ENCODE measurements at regions not wholly inside any gene's neighbourhood (a gene's known extent, or its start where the extent isn't known, plus 50 kb on each side); places are given as distances from the start of the nearest gene placed in this dataset.

DNA sequence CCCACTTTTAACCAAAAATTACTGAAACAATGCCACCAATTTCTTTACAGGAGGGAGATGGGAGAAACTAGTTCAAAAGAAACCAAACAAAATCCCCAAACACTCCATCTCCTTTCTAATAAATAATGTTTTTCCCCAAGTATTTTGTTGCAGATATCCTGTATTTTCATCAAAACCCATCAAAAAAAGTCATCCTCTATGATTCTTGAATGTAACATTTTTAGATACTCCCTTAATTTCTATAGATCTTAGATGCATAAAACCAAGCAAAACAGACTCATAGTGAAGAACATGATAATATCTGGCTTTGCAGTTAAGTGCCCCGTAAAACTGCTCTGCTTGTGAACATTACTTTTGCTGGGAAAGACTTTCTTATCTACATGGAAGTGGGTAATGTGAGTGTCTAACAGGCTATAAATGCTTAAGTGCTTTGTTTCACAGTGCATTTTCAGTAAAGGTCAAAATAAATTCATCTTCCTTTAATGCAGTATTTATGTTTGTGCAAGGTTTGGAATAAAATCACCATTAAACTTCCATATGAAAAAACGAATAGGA, 77.3 kb upstream of the TBCA start:
- no peak for ATAC-seq (replicated peaks in 1 of 2)

DNA sequence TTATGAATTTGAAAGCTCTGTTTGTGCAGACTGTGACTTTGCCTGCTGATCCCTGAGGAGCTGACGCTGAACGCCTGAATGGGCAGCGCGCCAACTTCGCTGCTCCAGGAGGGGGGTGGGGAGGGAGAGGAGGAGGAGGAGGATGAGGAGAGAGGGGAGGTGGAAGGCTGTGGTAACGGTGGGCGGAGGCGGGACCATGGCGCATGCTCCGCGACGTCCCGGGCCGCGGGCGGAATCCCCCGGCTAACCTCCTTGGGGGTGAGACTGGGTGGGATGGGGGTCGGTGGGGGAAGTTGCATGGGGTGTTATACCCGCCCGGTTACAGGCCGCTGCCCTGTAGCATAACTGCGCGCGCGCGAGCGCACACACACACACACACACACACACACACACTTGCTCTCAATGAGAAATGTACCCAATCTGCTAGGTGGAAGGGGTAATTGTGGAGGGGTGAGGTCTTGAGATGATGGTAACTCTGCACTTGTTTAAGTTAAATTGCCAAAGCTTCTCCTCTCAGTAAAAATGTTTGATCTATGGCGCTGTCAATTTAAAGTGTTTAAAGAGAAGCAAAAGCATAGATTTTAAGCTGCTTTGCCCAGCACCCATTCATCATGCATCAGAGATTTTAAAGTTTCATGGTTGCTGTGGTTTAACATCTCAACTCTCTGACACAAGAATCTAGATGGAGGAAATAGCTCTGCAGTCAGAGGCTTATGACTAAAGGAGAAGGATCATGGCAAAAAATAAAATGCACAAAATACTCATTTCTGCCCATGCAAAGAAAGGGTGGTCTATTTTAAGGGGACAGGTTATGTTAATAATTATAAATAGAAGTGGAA, 76.6 kb upstream of the TBCA start:
- H3K4me1 Mint-ChIP-seq (ENCODE audit: low read depth), result peaks cover 24% of the 10 kb centered on the region
- H3K27ac Mint-ChIP-seq, result peak overlapping the region; percentile 40

More for the DNA sequence above, 77.3 kb upstream of the TBCA start:
- no peak for DNase-seq
- H3K4me1 Mint-ChIP-seq (ENCODE audit: low read depth), result peaks cover 24% of the 10 kb centered on the region
- H3K36me3 Mint-ChIP-seq (ENCODE audit: insufficient read depth in 2 of 2), result no peaks in the 10 kb centered on the region
- H3K27ac Mint-ChIP-seq, result no peak overlapping the region
- H3K27me3 Mint-ChIP-seq (ENCODE audit: low read depth), result peaks cover 14% of the 10 kb centered on the region
- peak overlapping the region; percentile 45 to 84 for H3K4me3 Mint-ChIP-seq
- no peaks in the 10 kb centered on the region for H3K9me3 Mint-ChIP-seq

DNA sequence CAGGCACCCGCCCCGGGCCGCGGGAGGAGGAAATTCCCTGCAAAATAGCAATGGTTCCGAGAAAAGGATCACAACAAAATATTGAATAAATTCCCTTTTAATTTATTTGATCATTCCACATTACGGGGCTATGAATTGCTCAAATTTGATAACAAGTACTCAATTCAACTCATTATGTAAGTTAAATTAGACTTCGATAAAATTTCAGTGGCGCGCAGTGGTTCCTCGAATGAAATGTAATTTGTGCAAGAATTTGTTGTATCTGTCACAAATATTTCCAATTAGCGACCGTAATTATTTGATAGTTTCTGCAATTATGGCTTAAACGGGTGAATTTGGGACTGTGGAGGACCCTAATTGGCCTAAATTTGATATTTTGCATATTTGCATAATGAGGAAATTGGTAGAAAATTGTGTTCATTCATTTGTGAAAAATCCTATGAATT, 76.0 kb upstream of the TBCA start:
- Mint-ChIP-seq H3K9me3 (no peaks in the 10 kb centered on the region), H3K27me3 (ENCODE audit: low read depth) (peaks cover 14% of the 10 kb centered on the region), H3K27ac (no peak overlapping the region), H3K4me3 (peak overlapping the region; percentile 81 to 84), H3K36me3 (ENCODE audit: insufficient read depth in 2 of 2) (no peaks in the 10 kb centered on the region), H3K4me1 (ENCODE audit: low read depth) (peaks cover 24% of the 10 kb centered on the region)
- DNase-seq, result no peak
- no peak for ATAC-seq (replicated peaks in 1 of 2)

More for the DNA sequence above, 76.6 kb upstream of the TBCA start:
- Mint-ChIP-seq H3K9me3 (no peaks in the 10 kb centered on the region), H3K27me3 (ENCODE audit: low read depth) (peaks cover 14% of the 10 kb centered on the region), H3K4me3 (peak overlapping the region; percentile 81 to 84), H3K36me3 (ENCODE audit: insufficient read depth in 2 of 2) (no peaks in the 10 kb centered on the region)
- peak; percentile 80 to 84 for ATAC-seq (replicated peaks in 1 of 2)
- peak; percentile 36 to 45 for DNase-seq

DNA sequence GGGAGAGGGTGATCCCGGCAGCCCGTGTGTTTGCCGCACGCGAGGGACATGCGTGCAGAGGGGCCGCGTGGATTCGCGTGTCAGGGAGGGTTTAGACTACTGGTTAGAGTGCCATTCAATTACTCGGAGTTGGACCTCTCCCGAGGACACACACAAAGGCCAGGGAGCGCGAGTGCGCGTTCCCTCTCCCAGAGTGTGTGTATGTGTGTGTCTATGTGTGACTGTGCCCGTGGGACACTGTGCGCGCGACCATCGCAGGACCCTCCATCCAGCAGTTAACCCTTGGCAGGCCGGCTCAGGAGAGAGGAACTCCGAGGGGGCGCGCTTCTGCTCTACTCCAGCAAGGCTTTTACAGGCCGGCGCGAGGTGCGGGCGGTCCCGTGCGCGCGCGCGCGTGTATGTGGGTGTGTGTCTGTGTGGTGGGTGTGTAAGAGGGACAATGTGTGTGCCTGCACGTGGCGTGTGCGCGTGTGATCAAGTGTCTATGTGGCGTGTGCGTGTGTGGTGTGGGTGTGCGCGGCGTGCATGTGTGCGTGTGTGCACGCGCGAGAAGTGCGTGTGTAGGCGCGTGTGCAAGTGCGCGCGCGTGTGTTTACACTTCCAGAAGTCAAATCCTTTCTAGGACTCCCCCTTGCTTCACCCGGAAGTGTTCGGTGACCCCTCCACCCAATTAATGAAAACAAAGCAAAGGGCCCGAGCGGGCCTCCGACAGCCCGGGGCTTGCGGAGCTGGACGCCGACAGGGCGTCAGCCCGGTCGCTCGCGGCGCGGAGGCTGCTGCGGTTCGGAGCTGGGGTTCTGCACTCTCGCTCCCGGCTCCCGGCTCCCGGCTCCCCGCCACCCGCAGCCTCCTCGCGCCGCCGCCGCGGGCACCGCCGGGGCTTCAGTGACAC, 75.3 kb upstream of the TBCA start:
- Mint-ChIP-seq H3K4me3 (peak overlapping the region; percentile 81 to 84), H3K36me3 (ENCODE audit: insufficient read depth in 2 of 2) (no peaks in the 10 kb centered on the region), H3K9me3 (no peaks in the 10 kb centered on the region), H3K4me1 (ENCODE audit: low read depth) (peaks cover 24% of the 10 kb centered on the region), H3K27ac (no peak overlapping the region), H3K27me3 (ENCODE audit: low read depth) (peaks cover 14% of the 10 kb centered on the region)
- DNase-seq (peak in 1 of 2 donors; percentile 30), ATAC-seq (replicated peaks in 1 of 2) (peak in 1 of 2 donors; percentile 38)

DNA sequence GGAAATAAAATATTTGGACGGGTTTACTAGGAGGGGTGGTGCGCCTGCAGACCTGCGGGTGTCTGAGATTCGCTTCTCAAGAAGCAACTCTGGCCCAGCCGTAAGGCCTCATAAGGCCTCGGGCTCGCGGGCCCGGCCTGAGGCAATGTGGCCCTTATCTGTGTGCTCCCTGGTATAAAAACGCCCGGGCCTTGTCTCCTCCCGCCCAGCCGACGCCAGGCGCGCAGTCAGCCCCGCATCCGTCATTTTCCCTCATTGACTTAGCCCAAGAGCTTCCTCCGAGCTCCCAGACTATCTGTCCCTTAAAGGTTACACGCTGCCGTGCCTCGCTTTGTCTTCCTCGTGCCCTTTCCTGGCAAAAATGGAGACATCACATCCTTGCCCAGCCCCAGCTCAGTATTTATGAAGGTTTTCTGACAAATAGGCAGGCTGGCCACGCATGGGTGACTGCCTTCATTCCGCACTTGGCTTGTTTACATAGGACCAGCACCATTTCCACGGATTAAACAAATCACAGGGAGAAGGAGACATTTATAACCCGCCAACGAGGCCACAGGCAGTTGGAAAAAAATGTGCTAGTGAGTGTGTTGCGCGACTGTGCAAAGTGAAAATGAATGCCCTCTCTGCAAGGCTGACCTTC, 74.5 kb upstream of the TBCA start:
- DNase-seq (no peak), ATAC-seq (replicated peaks in 1 of 2) (no peak)
- no peaks in the 10 kb centered on the region for H3K9me3 Mint-ChIP-seq
- H3K27ac Mint-ChIP-seq, result no peak overlapping the region
- peaks cover 24% of the 10 kb centered on the region for H3K4me1 Mint-ChIP-seq (ENCODE audit: low read depth)
- peaks cover 11% of the 10 kb centered on the region for H3K27me3 Mint-ChIP-seq (ENCODE audit: low read depth)
- peak overlapping the region; percentile 81 to 84 for H3K4me3 Mint-ChIP-seq
- no peaks in the 10 kb centered on the region for H3K36me3 Mint-ChIP-seq (ENCODE audit: insufficient read depth in 2 of 2)

DNA sequence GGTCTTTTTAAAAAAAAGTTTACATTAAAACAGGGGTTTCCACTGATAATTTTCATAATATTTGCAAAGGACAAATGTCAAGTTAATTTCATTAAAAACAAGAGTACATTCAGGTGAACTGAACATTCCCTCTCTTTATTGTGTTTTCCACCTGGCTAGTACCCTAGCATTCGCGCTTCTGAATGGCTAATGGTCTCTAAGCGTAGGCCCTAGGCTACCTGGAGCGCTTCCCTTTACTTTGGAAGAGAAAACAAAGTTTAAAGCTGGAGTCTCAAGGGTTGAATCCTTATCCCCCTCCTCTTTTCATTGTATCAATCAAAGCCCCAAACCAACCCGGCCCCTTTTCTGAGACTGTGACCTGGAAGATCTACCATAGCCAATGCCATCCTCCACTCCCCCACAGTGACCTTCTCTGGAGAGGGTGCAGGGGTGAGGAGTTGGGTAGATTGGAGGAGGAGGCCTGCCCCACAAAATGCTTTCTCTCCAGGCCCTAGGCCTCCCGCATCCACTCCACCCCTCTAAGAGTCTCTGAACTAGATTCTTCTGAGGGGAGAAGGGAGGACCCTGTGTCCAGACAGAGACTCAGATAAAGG, 73.3 kb upstream of the TBCA start:
- DNase-seq (no peak), ATAC-seq (replicated peaks in 1 of 2) (no peak)
- Mint-ChIP-seq H3K4me1 (ENCODE audit: low read depth) (peaks cover 29% of the 10 kb centered on the region), H3K36me3 (ENCODE audit: insufficient read depth in 2 of 2) (no peaks in the 10 kb centered on the region), H3K9me3 (no peaks in the 10 kb centered on the region), H3K27me3 (ENCODE audit: low read depth) (peaks cover 21% of the 10 kb centered on the region), H3K27ac (no peak overlapping the region), H3K4me3 (no peak overlapping the region)

DNA sequence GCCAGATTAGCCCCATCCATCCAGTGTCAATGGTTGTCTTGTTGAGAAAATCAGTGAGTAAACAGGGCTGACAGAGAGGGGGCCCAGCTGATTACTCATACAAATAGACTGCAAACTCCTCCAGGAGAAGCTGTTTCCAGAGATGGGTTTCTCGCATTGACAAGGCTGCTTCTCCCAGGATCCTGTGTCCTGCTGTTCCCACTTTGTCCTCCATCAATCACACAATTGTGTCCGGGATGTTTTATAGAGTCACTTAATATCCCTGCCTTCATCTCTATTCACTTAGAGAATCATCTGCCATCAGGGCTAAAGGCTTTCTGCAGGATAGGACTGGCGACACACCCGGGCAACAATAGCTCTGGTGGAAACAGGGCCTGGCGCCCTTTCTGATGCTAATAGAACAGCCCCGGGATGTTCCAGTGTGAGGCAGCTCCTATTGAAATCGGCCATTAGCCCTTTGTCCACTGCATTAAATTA, 71.7 kb upstream of the TBCA start:
- no peak for ATAC-seq (replicated peaks in 1 of 2)
- H3K4me3 Mint-ChIP-seq, result no peak overlapping the region
- DNase-seq, result no peak
- peaks cover 20% of the 10 kb centered on the region for H3K4me1 Mint-ChIP-seq (ENCODE audit: low read depth)
- H3K27ac Mint-ChIP-seq, result no peak overlapping the region
- peaks cover 28% of the 10 kb centered on the region for H3K27me3 Mint-ChIP-seq (ENCODE audit: low read depth)
- no peaks in the 10 kb centered on the region for H3K36me3 Mint-ChIP-seq (ENCODE audit: insufficient read depth in 2 of 2)
- H3K9me3 Mint-ChIP-seq, result no peaks in the 10 kb centered on the region

DNA sequence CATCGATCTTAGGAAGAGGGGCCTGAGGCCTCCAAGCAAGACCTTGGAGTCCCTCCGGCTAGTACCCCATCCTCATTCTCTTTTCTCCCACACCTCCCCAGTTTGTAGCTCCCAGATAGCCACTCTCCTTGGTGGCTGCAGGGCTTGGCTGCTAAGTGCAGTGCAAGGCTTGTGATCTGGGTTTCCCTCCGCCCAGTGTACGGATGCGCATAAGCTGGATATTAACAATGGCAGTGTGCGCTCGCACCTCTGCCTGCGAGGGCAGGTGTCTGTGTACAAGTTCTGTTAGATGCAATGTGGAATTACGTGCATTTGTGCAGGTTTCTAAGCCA, 71.0 kb upstream of the TBCA start:
- no peaks in the 10 kb centered on the region for H3K36me3 Mint-ChIP-seq (ENCODE audit: insufficient read depth in 2 of 2)
- H3K4me3 Mint-ChIP-seq, result no peak overlapping the region
- H3K4me1 Mint-ChIP-seq (ENCODE audit: low read depth), result peaks cover 12% of the 10 kb centered on the region
- peaks cover 36% of the 10 kb centered on the region for H3K27me3 Mint-ChIP-seq (ENCODE audit: low read depth)
- H3K27ac Mint-ChIP-seq, result no peak overlapping the region
- DNase-seq, result no peak
- no peaks in the 10 kb centered on the region for H3K9me3 Mint-ChIP-seq
- no peak for ATAC-seq (replicated peaks in 1 of 2)

DNA sequence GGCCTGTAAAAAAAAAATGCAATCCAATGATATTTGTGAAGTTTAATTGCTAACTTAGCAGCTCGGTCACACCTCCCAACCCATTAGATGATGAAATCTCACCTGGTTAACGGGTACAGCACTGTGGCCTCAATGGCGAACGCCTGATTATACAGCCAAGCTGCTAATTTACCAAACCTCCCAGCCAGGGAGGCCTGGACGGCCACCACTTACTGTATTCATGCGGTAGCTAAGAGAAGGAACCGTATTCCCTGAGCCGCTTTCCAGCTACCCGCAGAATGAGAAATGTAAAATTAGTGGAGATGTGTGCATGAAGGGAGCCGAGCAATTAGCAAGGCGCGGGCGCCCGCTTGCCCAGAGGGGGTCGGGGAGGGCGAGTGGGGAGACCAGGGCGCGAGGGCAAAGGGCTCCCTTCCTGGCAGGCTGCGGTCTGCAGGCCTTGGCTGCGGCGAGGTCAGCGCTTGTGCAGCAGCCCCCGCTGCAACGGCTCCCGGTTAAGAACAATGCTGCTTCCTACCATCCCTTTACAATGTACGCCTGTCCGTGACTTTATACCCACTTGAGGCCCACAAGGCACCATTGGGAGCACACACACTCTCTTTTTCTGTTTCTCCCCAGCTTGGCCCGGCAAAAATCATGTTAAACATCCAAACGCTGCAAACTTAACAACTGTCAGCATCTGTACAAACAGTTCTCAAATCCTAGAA, 70.4 kb upstream of the TBCA start:
- H3K27ac Mint-ChIP-seq, result no peak overlapping the region
- peaks cover 41% of the 10 kb centered on the region for H3K27me3 Mint-ChIP-seq (ENCODE audit: low read depth)

DNA sequence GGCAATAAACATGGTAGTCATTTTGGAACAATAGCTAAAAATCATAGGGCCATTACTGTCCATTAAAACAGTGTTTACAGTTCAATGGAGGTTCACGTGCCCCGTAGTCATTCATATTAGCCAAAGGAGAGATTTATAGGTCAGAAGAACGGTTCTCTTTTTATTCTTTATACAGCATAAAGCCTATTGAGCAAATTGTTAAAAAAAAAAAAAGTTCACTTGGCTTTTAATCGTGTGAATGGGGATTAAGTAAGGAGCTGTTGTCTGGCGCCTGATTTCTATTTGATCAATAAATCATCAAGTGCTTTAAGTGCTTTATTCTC, 69.1 kb upstream of the TBCA start:
- Mint-ChIP-seq H3K27ac (no peak overlapping the region), H3K27me3 (ENCODE audit: low read depth) (peaks cover 46% of the 10 kb centered on the region), H3K4me1 (ENCODE audit: low read depth) (peaks cover 5% of the 10 kb centered on the region), H3K9me3 (no peaks in the 10 kb centered on the region), H3K36me3 (ENCODE audit: insufficient read depth in 2 of 2) (no peaks in the 10 kb centered on the region), H3K4me3 (peak overlapping the region; percentile 81 to 85)
- no peak for ATAC-seq (replicated peaks in 1 of 2)
- no peak for DNase-seq

More for the DNA sequence above, 70.4 kb upstream of the TBCA start:
- Mint-ChIP-seq H3K9me3 (no peaks in the 10 kb centered on the region), H3K4me1 (ENCODE audit: low read depth) (peaks cover 10% of the 10 kb centered on the region), H3K4me3 (no peak overlapping the region), H3K36me3 (ENCODE audit: insufficient read depth in 2 of 2) (no peaks in the 10 kb centered on the region)
- ATAC-seq (replicated peaks in 1 of 2) (no peak), DNase-seq (no peak)

DNA sequence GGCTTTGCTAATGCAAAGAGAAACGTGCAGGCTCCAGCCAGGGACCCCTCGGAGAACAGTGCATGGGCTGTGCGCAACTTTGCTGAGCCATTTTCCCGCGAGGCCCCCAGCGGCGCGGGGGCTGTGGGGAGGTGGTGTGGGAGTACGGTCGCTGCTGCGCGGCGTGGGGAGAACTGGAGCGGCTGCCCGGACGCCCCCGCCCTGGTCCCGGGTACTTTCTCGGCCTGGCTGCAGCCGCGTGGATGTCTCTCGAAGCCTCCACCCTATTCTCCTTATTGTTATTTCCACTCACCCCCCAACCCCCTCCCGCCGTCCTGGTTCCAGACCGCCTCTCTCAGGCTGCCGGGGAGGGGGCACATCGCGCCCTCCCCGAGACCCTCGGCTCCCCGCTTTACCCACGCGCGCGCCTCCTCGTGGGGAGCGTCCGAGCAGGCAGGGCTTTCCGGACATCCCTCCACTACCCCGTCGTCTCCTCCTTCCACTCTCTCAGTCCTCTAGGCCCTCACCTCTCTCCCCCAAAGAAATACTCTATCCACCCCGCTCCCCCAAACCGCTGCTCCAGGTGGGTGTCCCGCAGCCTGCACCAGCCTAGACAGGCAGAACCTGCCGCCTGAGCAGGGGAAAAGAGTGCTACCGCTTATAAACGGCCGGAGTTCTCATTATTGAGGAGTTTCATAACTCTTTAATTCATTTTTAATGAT, 68.6 kb upstream of the TBCA start:
- Mint-ChIP-seq H3K4me3 (peak overlapping the region; percentile 81 to 85), H3K27ac (no peak overlapping the region), H3K27me3 (ENCODE audit: low read depth) (peaks cover 46% of the 10 kb centered on the region), H3K36me3 (ENCODE audit: insufficient read depth in 2 of 2) (no peaks in the 10 kb centered on the region), H3K4me1 (ENCODE audit: low read depth) (peaks cover 5% of the 10 kb centered on the region), H3K9me3 (no peaks in the 10 kb centered on the region)
- ATAC-seq (replicated peaks in 1 of 2) (peak in 1 of 2 donors; percentile 36), DNase-seq (no peak)

DNA sequence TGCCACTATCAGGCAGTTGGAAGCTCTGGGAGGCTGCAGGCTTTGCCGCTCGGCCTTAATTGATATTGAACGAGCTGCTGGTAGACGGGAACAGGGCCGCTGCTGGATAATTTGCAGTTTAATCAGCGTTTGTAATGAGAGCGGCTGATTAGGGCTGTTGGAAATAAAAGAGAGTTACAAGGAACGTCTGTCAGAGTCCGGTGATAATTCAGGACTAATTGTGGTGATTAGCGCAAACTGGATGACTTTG, 68.2 kb upstream of the TBCA start:
- Mint-ChIP-seq H3K4me1 (ENCODE audit: low read depth) (peaks cover 5% of the 10 kb centered on the region), H3K9me3 (no peaks in the 10 kb centered on the region), H3K4me3 (peak overlapping the region; percentile 81 to 85), H3K27ac (no peak overlapping the region), H3K36me3 (ENCODE audit: insufficient read depth in 2 of 2) (no peaks in the 10 kb centered on the region), H3K27me3 (ENCODE audit: low read depth) (peaks cover 46% of the 10 kb centered on the region)
- ATAC-seq (replicated peaks in 1 of 2) (no peak), DNase-seq (no peak)

All from activated T-cell treated with anti-CD3 and anti-CD28 coated beads, Interleukin-2, amount 50 U/mL, for 72 hours (primary cell).